ENCODE measurements at regions not wholly inside any gene's neighbourhood (a gene's known extent, or its start where the extent isn't known, plus 50 kb on each side); places are given as distances from the start of the nearest gene placed in this dataset.

GRCh38 chr3:193902607-193903511 is 233.1 kb upstream of the HES1 start:
- Histone ChIP-seq H3K14ac (ENCODE audit: insufficient read length) (no peak overlapping the region), H3K79me1 (ENCODE audit: low read depth, low read length) (no peaks in the 10 kb centered on the region), H3K4me2 (ENCODE audit: insufficient read depth in 1 of 2, low read depth in 2 of 2, low read length in 2 of 2) (peak overlapping the region in 1 of 2 experiments; percentile 40; a peak in 1 of 4 replicates), H4K91ac (replicated peaks; ENCODE audit: insufficient read length, low read length) (no peak overlapping the region), H3K23ac (ENCODE audit: insufficient read length) (no peak overlapping the region), H2BK12ac (ENCODE audit: low read depth, low read length) (peak overlapping the region; percentile 22; the same call in 1 of the 2 replicates), H3K27me3 (replicated peaks in 1 of 4; ENCODE audit: control insufficient read depth in 3 of 4, extremely low read depth in 1 of 4, insufficient read depth in 3 of 4, low read length in 3 of 4) (peaks cover 0 to 3% (median 0%) of the 10 kb centered on the region in 4 experiments; a peak in 1 of 7 replicates), H3K9me3 (ENCODE audit: insufficient read depth in 2 of 2, low read depth in 1 of 2, low read length in 1 of 2) (peaks cover 3 to 5% of the 10 kb centered on the region in 2 experiments; a peak in 1 of 4 replicates), H3K4me3 (ENCODE audit: extremely low read depth in 1 of 4, insufficient read depth in 2 of 4, low read depth in 3 of 4, low read length in 4 of 4) (no peak overlapping the region), H3K18ac (ENCODE audit: extremely low read depth, low read length) (peak overlapping the region; percentile 4; the same call in 1 of the 2 replicates), H3K36me3 (ENCODE audit: control insufficient read depth in 2 of 4, insufficient read depth in 4 of 4, low read length in 3 of 4) (no peaks in the 10 kb centered on the region), H4K20me1 (replicated peaks in 1 of 2; ENCODE audit: control insufficient read depth in 1 of 2, insufficient read depth in 2 of 2, low read length in 2 of 2) (no peaks in the 10 kb centered on the region), H2BK15ac (ENCODE audit: low read length) (no peak overlapping the region), H3K23me2 (ENCODE audit: low read depth, low read length) (no peaks in the 10 kb centered on the region), H4K5ac (ENCODE audit: insufficient read length, low read depth, low read length) (no peak overlapping the region), H3K4ac (replicated peaks; ENCODE audit: insufficient read length, low read depth, low read length) (no peak overlapping the region), H2AFZ (ENCODE audit: low read length) (no peak overlapping the region), H4K8ac (ENCODE audit: extremely low read depth, insufficient read depth, low read length) (no peak overlapping the region), H2BK5ac (ENCODE audit: low read depth, low read length) (no peak overlapping the region), H3K56ac (replicated peaks; ENCODE audit: insufficient read length, low read depth, low read length) (no peak overlapping the region), H3K27ac (ENCODE audit: low read depth, low read length) (no peak overlapping the region), H2BK20ac (ENCODE audit: low read length) (peak overlapping the region; percentile 6; the same call in 1 of the 2 replicates), H2AK5ac (ENCODE audit: low read depth, low read length) (no peak overlapping the region), H3K79me2 (ENCODE audit: control insufficient read depth in 1 of 2, insufficient read depth in 2 of 2, low read length in 2 of 2) (no peaks in the 10 kb centered on the region), H3K4me1 (replicated peaks in 1 of 4; ENCODE audit: control insufficient read depth in 3 of 4, insufficient read depth in 4 of 4, low read length in 3 of 4) (peaks cover 0 to 17% (median 7%) of the 10 kb centered on the region in 4 experiments; a peak in 6 of 7 replicates), H3K9ac (replicated peaks in 1 of 4; ENCODE audit: extremely low read depth in 1 of 4, low read depth in 3 of 4, low read length in 3 of 4) (no peak overlapping the region), H2BK120ac (replicated peaks; ENCODE audit: low read depth, low read length) (no peak overlapping the region)
- ChIA-PET CTCF (ENCODE audit: partially characterized antibody) (interaction anchor here (0.7 to 2.6 kb wide), 8 partner anchors 10 to 202 kb away, joined by 3 to 8 read pairs (median 3); no protein-coding TSS in a partner anchor), POLR2A (ENCODE audit: partially characterized antibody) (interaction anchor here (1.1 kb wide), 1 partner anchor 12 kb away, joined by 3 read pairs; no protein-coding TSS in a partner anchor)
- 69% methylated on average over 14 of the region's 14 CpGs; no CpG with 5 or more reads in 1 of the 2 experiments for WGBS, 2 experiments (ENCODE audit: extremely low coverage in 1 of 2, insufficient coverage in 1 of 2, insufficient read length in 1 of 2, insufficient replicate concordance in 2 of 2, low coverage in 1 of 2, low lambda C conversion rate in 2 of 2, missing lambda C conversion rate in 1 of 2)
- no peak for DNase-seq (ENCODE audit: low read depth in 1 of 2, low spot score in 2 of 2)
- no peak for FAIRE-seq
- TF ChIP-seq EP300 (IDR thresholded peaks at IDR 0.05; ENCODE audit: borderline replicate concordance in 1 of 2, low read depth in 2 of 2, low read length in 2 of 2) (no peak), SUZ12 (IDR thresholded peaks at IDR 0.05; ENCODE audit: low read length) (no peak), TBP (IDR thresholded peaks at IDR 0.05; ENCODE audit: low read depth, low read length) (no peak), EZH2 (IDR thresholded peaks at IDR 0.05; ENCODE audit: low read depth, low read length, severe bottlenecking) (no peak), E2F6 (IDR thresholded peaks at IDR 0.05) (no peak), YY1 (IDR thresholded peaks at IDR 0.05; ENCODE audit: low read depth, low read length) (no peak), SIN3A (conservative IDR thresholded peaks at IDR 0.05 in 1 of 2, IDR thresholded peaks at IDR 0.05 in 1 of 2; ENCODE audit: low read depth in 1 of 2, low read length in 2 of 2) (no peak), CTBP2 (IDR thresholded peaks at IDR 0.05; ENCODE audit: borderline replicate concordance, insufficient read depth, insufficient read length, low read length) (no peak), TEAD4 (IDR thresholded peaks at IDR 0.05; ENCODE audit: low read depth, low read length) (no peak), SIX5 (IDR thresholded peaks at IDR 0.05; ENCODE audit: low read depth, low read length) (no peak)

Data from H1 (cell line).